GM21717 (cell line): ENCODE measurements at regions not wholly inside any gene's neighbourhood (a gene's known extent, or its start where the extent isn't known, plus 50 kb on each side); places are given as distances from the start of the nearest gene placed in this dataset.

Experiments
- ATAC-seq: cut with Tn5 transposase; IDR thresholded peaks from one replicate; pipeline ENCODE4 v1.9.1; 2021; ENCODE audit warnings: mild to moderate bottlenecking, moderate library complexity; ENCODE audit not compliant: unreplicated experiment

DNA sequence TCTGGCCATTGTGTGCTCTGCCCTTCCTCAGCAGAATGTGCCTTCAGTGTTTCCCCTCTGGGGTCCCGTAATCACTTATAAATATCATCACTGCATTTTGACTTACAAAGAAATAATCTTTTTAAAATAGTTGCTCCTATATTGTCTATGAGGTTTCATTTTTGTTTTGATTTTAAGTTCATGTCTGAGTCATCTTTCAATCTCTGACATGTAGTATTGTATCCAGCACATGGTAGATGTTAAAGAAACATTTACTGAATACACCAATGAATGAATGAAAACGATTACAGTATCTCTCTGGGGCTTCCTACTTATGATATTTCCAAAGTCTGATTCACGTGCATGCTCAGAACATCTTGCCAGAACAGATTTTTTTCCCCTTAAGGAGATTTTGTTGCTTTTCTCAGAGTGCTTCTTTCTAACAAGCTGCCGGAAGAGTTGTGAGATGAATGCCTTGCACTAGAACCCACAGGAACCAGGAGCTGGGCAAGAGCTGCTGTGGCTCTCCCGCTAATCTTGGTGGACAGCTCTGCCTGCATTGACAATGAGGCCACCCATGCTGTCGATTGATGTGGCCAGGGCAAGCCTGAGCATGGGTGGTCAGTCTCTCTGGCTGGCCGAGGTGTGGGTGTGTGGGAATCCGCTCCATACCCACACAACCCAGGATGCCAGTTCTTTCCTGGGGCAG, 199.4 kb downstream of the CYRIA start:
- no peak for ATAC-seq

DNA sequence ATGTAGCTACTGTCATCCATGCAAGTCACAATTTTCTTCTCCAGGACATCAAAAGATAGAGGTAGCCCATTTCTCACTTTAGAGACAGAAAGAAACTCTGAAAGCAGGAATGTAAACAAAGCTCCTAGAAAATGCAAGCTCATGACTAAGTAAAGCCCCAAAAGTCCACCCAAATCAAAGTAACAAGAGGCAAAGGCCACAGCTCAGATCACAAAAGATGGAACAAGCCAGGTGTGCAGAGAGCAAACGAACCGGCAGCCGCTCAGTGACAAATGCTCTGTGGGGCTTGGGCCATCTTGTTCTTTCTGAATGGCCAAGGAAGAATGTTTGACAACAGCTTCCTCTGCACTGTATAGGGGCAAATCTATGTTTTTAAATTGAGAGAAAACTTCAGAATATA, 201.0 kb downstream of the CYRIA start:
- no peak for ATAC-seq

DNA sequence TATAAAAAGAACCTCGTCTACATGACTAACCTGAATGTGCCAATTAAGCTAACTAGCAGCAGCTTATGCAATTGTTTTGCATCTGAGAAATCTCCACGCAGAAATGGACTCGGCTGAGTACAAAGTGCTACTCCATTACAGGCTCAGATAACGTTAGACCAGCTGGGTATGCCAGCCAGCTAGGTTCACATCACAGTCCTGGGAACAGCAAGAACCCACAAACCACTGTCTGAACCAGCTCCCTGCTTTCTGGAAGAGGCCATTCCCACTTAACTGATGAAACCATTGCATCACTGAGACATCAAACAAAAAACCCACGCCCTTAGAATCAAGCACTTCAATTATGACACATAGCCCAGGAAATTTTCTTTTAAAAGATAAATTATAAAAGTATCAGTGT, 202.7 kb downstream of the CYRIA start:
- no peak for ATAC-seq

DNA sequence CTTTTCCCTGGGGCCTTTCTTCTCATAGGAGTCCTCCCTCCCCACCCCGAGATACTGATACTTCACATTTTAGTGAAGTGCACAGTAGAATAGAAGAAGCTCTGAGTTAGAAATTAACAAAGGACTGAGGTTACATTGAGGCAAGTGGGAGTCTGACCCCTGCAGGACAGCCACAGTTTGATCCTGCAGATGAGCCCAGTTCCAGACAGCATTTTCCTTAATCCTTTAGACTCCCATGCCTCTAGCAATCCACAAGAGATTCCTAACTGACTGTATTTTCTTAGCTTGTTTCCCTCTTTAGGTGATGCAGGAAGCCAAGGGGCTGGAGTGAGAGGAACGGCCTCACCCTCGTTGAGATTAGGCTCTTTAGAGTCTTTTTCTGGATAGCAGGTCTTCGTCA, 204.0 kb downstream of the CYRIA start:
- ATAC-seq: no peak

DNA sequence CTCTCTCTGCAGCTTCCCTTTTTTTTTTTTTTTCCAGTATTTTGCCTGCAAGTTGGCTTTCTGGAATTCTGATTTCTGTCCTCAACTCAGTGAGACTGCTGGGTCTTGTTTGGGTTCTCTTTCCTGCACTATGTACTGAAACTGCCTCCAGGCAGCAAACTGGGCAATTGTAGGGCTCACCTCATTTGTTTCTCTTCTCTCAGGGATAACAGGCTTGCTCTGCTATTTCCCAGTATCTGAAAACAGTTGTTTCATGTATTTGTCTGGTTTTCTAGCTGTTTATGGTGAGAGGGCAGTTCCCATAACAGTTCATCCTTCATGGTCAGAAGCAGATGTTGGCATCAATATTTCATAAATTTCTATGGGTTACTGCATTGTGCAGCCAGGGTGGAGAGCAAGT, 206.0 kb downstream of the CYRIA start:
- no peak for ATAC-seq

DNA sequence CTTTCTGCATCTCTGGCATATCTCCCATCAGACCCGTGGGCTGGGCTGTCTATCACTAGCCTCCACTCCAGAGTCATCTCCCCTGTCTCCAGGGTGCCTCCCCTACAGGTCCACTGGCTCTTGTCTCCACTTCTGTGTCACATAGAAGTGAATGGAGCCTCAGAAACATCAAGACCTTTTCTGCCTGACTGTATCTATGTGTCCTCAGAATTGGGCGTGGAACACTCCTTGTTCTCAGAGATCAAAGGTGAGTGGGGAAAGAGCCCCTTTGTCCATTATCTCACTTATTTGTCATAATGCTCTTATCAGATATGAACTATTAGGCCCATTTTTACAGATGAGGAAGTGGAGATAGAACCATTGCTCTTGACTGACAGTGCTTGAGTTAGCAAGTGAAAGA, 211.0 kb downstream of the CYRIA start:
- no peak for ATAC-seq

DNA sequence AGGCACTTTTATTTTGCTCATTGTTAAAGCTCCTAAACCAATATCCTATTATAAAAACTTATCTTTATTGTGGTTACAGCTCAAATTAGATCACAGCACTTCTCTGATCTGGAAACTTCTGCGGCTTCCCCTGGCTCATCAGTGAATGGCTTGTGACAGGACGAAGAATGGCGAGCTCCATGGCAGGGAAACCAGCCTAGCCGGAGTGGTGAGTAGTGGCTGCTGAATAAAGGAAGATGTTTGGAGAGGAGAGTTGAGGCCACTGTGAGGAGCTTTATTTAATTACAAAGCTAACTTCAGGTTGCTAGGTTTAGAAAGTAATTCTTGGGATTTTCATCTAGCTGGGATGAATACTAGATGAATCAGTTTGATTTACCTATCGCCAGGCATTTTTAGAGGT, 213.5 kb downstream of the CYRIA start:
- no peak for ATAC-seq

DNA sequence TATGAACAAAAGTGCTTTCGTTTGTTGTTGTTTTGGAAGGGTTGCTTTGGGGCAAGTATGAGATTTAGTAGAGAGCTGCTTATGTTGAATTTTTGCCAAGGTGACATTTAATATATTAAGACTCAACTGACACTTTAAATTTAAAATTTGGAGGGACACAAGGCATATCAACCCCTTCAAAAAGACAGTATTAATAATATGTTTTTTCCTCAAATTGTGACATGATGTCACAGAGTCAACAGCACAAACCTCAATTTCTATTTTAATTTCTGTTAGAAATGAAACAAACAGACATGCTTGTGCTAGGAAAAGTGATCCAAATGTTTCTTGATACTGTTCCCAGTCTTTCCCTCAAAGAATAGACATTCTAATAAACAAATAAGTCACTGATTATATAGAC, 218.9 kb downstream of the CYRIA start:
- no peak for ATAC-seq

DNA sequence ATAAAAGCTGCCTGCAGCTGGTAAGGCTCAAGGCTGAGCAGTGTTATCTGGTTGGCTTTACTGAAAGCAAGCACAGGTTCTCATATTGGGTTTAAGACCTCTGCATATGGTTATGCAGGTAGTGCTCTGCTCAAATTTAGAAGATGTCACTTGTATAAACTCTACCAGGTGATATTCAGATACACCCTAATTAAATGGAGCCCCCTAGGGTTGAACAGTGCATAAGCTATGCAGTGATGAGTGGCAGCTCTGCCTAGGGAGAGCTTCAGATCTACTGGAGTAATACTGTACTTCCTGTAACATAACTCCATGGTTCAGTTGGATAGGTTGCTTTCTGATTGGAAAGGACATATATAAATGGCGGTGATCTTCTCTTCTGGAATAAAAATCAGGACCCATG, 222.7 kb downstream of the CYRIA start:
- no peak for ATAC-seq

DNA sequence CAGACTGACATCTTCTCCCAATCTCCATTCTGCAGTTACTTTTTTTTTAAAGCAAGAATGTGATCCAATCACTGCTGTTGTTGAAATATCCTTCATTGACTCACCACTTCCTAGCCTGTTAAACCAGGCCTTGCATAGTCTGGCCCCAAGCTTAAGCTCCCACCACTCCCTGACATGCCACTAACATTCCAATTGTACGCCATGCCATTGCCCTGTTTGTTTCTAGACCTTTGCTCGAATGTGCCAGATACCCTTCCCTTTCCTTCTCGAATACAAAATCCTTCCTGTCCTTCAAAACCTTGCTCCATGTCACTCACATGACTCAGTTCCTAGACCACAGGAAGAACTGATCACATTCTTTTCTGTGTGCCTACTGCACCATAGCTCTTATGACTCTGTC, 224.2 kb downstream of the CYRIA start:
- ATAC-seq: no peak

DNA sequence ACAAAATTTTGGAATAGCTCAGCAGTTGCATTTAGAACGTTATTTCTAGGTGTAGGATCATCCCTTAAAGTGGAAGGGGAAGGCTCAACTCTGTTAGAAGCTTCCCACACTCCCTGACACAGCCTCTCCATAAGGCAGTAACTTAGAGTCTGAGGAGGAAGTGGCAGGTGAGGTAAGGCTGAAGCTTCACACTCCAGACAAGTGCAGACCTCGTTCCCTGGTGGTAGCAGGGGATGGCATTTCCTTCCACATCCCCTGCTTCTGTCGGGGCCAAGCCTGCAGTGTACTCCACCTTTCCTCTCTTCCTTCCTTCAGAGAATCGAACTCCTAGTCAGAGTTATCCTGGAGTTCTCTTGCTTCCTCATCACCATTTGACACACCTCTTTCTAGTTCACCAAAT, 224.7 kb downstream of the CYRIA start:
- ATAC-seq: no peak

DNA sequence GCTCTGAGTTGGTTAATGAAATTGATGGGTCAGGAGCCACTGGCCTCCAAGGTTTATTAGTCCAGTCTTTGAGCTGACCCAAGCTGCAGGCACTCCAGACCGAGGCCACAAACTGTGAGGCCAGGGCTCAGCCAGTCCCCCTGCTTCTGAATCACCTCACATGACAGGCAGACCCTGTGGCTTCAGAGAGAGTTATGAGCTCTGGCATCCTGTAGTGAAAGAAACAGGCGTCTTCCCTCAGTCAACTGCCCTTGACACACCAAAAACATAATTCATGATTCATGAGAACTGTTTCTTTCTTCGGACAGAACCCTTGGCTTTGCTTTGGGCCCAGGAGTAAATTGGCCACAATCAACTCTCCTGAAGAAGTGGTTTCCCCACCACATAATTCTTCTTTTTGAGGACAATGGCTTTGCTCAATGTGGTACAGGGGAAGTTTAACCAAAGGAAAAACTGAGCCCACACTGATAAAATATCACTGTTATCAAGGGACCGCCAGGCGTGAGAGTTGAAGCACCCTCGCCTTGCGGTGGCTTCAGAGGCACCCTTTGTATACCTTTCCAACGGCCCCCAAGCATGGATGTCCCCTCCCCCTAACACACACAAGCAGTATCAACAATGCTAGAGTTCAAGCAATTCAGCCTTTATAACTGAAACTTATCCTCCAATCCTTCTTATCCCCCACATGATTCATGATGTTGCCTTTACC, 226.9 kb downstream of the CYRIA start:
- ATAC-seq: no peak

DNA sequence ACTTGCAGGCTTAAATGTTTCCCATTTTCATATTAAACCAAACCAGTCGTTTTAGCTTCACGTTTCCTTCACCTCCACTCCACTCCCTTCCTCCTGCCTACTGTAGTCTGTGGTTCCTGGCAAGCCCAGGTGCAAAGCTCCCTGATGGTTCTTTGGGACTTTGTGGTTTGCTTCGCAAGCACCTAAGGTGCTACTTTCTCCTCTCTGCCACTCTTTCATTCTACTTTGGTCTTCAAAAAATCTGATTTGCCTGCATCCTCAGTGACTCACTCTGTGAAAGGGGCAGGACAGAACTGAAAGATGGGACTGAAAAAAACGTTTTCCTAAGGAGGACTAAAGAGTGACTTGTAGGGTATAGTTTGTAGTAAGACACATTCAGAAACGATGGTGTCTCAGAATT, 228.4 kb downstream of the CYRIA start:
- ATAC-seq: no peak

DNA sequence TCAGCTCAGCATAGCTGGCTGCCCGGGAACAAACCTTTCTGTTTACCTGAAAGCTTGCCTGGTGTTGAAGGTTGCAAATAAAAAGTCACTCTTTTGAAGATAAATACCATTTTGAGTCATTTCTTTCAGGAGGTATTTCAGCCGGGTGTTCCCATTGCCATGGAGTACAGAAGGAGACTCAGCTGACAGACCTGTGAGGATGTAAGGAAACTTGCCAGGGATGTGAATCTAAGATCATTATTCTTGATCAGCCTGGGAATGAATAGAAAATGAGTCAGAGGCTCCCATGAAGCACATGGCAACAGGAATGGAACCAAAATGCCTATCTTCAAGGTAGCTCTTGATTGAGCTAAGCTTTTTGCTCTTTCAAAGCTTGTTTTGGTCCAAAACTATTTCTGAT, 231.2 kb downstream of the CYRIA start:
- ATAC-seq: no peak

DNA sequence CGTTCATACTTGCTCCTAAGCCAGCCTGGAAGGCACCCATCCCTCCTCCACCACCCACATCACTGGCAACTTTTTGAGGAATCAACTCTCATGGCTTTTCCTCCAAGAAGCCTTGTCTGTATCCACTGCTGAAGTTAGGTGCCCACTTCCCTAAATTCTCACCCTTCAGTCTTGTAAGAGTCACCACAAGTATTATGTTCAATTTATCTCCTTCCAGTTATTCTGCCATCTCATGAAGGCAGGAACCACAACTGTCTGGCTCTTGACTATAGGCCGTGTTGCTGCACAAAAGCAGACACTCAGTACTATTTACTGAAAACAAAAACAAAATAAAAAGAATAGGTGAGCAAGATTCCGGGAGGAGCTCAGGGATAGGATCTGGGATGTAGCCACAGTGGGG, 234.8 kb downstream of the CYRIA start:
- no peak for ATAC-seq

DNA sequence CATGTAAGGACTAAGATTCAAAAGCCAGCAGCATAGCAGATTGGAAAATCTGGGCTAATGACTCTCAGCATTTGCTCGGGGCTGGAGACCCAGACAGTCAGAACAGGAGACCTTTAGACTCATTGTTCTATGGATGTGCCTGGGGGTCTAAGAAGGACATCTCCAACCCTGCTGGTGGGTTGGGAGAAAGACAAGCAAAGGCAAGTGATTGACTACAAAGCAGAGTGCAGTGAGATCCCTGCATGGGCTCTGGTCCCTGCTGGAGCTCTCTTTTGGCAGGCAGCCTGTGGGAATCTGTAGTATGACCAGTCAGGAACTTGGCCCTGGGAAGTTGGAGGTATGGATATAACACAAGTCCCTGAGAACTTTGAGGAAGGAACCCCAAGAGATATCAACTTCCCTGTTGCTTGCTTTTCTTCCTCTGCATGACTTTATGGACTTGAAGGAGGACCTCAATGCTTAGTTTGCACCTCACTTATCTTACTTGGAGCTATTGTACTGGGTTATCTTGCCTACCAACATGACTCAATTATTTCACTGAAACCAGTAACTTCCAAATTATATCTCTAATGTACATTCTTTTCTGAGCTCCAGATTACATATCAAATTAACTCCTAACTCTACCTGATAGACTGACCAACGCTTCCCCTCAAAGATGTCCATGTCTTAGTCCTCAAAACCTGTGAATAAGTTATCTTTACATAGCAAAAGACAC, 236.0 kb downstream of the CYRIA start:
- ATAC-seq: no peak

DNA sequence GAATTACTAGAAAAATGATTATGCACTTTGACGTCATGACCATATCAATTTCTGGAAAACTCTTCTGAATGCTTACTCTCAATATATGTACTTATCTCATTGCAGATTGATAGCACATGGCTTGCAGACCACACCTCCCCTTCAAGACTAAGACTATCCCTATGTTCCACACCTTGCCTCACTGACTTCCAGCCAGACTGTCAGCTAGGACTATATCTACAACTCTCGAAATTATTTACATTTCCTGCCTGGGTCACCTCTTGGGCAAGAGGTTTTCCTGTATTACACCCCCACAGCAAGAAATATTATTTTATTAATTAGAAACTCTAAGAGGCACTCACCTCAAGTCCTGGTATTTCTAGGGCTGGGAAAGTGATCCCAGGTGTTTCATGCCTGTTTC, 236.6 kb downstream of the CYRIA start:
- no peak for ATAC-seq

DNA sequence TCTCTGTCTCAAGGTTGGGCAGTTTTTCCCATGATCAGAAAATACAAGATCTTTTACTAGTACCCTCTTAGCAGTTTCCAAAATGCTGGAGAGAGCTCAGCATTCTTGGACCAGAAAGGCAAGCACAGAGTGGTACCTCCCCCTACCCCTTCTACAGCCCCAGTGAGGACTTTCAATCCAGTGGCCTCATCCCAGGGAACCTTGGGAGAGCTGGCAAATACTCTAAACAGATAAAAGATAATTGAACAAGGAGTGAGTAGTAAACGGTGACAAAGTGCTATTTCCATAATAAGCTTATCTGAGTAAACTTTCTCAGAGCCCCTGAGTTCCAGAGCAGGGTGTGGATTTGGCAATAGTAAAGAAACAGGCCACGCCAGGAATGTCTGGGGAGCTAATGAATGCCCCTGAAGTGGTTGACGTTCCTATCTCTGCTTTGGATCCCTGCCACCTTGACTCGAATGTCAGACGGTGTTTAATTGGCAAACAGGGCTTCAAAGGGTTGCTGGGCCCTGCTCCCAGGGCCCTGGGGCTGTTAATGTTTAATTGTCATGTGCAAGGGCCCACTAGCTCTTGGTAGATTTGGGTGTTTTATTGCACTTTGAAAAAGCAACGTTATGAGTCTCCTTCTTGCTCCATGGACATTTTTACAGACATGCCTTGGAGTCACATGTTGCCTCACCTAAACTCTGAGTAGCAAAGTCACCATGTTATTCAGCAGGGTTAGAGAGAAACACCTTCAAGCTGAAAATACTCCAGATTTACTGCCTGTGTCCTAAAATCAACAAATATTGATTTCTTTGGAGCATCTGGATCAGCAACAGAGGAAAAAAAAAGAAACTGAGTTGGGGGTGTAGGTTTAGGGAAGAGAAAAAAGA, 239.9 kb downstream of the CYRIA start:
- ATAC-seq: no peak

DNA sequence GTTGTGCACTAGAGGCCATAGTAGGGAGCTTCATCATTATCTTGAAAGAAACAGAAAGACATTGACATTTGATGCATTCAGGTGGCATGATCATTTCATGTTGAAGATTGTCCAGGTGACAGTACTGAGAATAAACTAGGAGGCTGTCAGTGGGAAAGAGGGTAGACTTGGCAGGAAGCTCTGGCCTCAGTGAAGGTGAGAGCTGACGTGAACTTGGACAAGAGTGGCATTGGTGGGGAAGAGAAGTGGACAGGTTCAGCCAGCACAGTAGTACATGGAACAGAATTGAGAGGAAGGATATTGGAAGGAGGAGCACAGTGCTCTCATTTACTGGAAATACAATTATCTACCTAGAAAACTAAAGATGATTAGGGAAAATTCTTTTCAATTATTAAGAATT, 245.2 kb downstream of the CYRIA start:
- ATAC-seq: no peak

DNA sequence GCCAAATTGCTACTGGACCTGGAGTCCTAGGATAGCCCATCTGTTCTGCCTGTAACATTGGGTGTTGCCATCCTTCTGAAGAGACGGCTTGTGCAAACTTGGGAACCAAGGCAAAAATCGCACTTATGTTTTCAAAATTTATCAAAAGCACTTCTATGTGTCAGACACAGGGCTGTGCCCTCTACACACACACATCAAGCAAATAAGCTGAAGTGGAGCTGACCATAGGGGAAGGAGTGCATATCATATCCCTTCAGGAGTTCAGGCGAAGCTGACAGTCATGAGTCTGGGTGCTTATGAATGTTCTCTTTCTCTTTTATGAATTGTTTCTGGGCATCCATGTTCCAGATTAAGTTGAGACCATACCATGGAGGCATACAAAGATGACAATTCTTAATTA, 247.9 kb downstream of the CYRIA start:
- ATAC-seq: no peak

DNA sequence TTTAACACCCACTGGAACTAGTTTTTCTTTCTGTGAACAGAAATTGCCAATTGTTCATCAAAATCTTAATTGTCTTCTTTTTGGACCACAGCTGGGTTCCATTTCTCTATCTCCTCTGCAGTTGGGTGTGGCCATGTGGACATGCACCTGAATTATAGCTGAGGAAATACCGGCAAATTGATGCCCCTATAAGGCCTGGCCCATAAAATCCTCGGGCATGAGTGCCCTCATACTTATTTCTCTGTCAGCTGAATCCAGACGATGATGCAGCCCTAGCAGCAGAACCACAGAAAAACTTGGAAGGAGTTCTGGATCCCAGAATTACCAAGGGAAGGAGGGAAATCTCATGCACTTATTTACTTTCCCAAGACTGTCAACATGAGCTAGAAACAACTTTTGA, 249.0 kb downstream of the CYRIA start:
- no peak for ATAC-seq
